Astrocyte of the spinal cord (primary cell): ENCODE measurements at regions not wholly inside any gene's neighbourhood (a gene's known extent, or its start where the extent isn't known, plus 50 kb on each side); places are given as distances from the start of the nearest gene placed in this dataset.

Experiments
- DNase-seq: peaks from one replicate; pipeline ENCODE4 v3.0.0; 2011; ENCODE audit warnings: low read depth, low spot score
- H3K4me3 ChIP-seq: 2 replicates; pipeline ENCODE4 v1.5.1; 2011; ENCODE audit warnings: low read depth, mild to moderate bottlenecking, low read length, moderate library complexity
- CTCF ChIP-seq: IDR thresholded peaks from 2 replicates; pipeline ENCODE4 v1.5.1; 2012; ENCODE audit warnings: low read depth, mild to moderate bottlenecking, low read length, inconsistent platforms
- in situ Hi-C: cut with HindIII; loops from 2 replicates; pipeline ENCODE4 v1.10.0; 2017; ENCODE audit warnings: low sequenced_read_pairs

GRCh38 chr13:76461999-76462398, 424.2 kb downstream of the KCTD12 start:
- no peak for TF ChIP-seq CTCF
- DNase-seq = no peak
- in situ Hi-C loops = no loop called here
- no peak overlapping the region for H3K4me3 ChIP-seq

- in situ Hi-C loops = no loop called here
- H3K4me3 ChIP-seq = no peak overlapping the region
- DNase-seq = no peak
- TF ChIP-seq CTCF = no peak
These were observed 424.7 kb downstream of the KCTD12 start for GRCh38 chr13:76461484-76461883.

- no peak for DNase-seq
- no peak overlapping the region for H3K4me3 ChIP-seq
- in situ Hi-C loops = no loop called here
- no peak for TF ChIP-seq CTCF
These were observed 426.3 kb downstream of the KCTD12 start for GRCh38 chr13:76459863-76460262.

GRCh38 chr13:76455960-76456359, 430.2 kb downstream of the KCTD12 start:
- peak; percentile 68 for DNase-seq
- H3K4me3 ChIP-seq = no peak overlapping the region
- no peak for TF ChIP-seq CTCF
- in situ Hi-C loops = no loop called here

GRCh38 chr13:76454991-76455390, 431.2 kb downstream of the KCTD12 start:
- no peak for TF ChIP-seq CTCF
- in situ Hi-C loops = no loop called here
- no peak overlapping the region for H3K4me3 ChIP-seq

GRCh38 chr13:76449716-76450115, 436.5 kb downstream of the KCTD12 start:
- no peak for TF ChIP-seq CTCF
- H3K4me3 ChIP-seq = no peak overlapping the region
- in situ Hi-C loops = no loop called here
- no peak for DNase-seq

More at GRCh38 chr13:76454991-76455390, 431.2 kb downstream of the KCTD12 start:
- DNase-seq = no peak

GRCh38 chr13:76446191-76446590, 440.0 kb downstream of the KCTD12 start:
- in situ Hi-C loops = no loop called here
- TF ChIP-seq CTCF = no peak
- no peak overlapping the region for H3K4me3 ChIP-seq
- no peak for DNase-seq
